ENCODE measurements at regions not wholly inside any gene's neighbourhood (a gene's known extent, or its start where the extent isn't known, plus 50 kb on each side); places are given as distances from the start of the nearest gene placed in this dataset.

DNA sequence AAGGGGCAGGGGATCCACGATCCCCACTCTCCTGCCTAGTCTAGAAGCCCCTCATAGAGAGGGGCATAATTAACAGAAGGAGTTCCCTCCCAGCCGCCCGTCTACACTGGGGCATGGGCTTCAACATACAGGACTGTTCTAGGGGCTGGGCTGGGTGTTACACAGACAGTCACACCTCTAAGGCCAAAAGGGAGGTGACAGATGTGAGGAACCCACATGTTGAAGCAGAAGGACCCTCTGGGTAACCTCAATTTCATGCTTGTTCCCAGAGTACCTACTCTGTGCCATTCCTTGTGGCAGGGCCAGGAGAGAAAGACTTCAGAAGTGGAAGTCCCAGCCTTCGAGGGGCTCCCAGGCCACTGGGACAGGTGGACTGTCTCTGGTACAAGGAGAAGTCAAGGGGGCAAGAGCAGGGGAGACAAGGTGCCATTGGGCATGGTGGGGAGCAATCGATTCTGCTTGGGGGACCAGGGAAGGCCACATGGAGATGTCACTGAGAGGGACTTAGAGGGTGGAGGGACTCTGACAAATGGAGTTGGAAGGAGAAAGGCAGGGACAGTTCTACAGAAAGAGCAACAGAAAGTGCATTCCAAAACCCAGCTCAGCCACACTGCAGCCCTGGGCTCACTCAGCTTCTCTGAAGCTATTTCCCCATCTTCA, 71.3 kb downstream of the CPN2 start:
- CTCF ChIA-PET, result no interaction called here
- Mint-ChIP-seq H3K9me3 (no peaks in the 10 kb centered on the region), H3K27me3 (peaks cover 7 to 24% of the 10 kb centered on the region in 2 donors)

DNA sequence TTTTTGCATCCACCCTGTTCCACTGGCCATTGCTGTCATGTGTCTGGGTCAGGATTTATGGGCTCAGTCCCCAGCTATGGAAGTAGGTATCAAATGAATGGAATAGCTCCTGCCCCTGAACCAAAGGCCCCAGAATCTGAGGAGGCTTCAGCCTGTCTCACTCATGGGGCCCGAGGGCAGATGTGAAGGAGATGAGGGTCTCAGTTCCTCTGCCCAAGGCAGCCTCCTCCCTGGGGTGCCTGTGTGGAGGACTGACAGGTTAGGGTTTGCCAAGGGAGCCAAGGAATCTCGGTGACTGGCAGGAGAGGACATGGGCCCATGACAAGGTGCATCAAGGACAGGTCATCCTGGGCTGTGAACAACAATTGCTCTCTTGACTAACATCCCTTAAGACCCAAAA, 70.4 kb downstream of the CPN2 start:
- Mint-ChIP-seq H3K4me1 (no peaks in the 10 kb centered on the region), H3K27me3 (peaks cover 7 to 24% of the 10 kb centered on the region in 2 donors), H3K4me3 (no peak overlapping the region), H3K9me3 (no peaks in the 10 kb centered on the region), H3K27ac (peak overlapping the region in 1 of 8 donors; percentile 67), H3K36me3 (no peaks in the 10 kb centered on the region)
- CTCF ChIA-PET, result no interaction called here
- Histone ChIP-seq H3K36me3 (ENCODE audit: insufficient read depth, low read length) (no peaks in the 10 kb centered on the region), H3K27me3 (ENCODE audit: insufficient read depth, low read length, poor library complexity, severe bottlenecking) (no peaks in the 10 kb centered on the region), H3K27ac (ENCODE audit: low read depth, low read length) (no peak overlapping the region), H3K4me1 (ENCODE audit: insufficient read depth, low read length) (no peaks in the 10 kb centered on the region), H3K4me3 (ENCODE audit: low read length) (no peak overlapping the region), H3K9me3 (ENCODE audit: low read length) (no peaks in the 10 kb centered on the region)
- POLR2A ChIA-PET, result interaction anchor here (0.6 kb wide), 1 partner anchor 234 kb away, joined by 7 read pairs; no protein-coding TSS in a partner anchor
- DNase-seq, result no peak

More for the DNA sequence above, 71.3 kb downstream of the CPN2 start:
- H3K4me1 Mint-ChIP-seq, result peaks cover 0 to 2% (median 0%) of the 10 kb centered on the region in 3 donors
- Histone ChIP-seq H3K4me1 (ENCODE audit: insufficient read depth, low read length) (no peaks in the 10 kb centered on the region), H3K27me3 (ENCODE audit: insufficient read depth, low read length, poor library complexity, severe bottlenecking) (no peaks in the 10 kb centered on the region), H3K36me3 (ENCODE audit: insufficient read depth, low read length) (no peaks in the 10 kb centered on the region), H3K4me3 (ENCODE audit: low read length) (no peak overlapping the region), H3K9me3 (ENCODE audit: low read length) (no peaks in the 10 kb centered on the region), H3K27ac (ENCODE audit: low read depth, low read length) (no peak overlapping the region)
- H3K4me3 Mint-ChIP-seq, result no peak overlapping the region
- POLR2A ChIA-PET, result no interaction called here
- H3K27ac Mint-ChIP-seq, result no peak overlapping the region
- DNase-seq, result no peak
- H3K36me3 Mint-ChIP-seq, result no peaks in the 10 kb centered on the region

DNA sequence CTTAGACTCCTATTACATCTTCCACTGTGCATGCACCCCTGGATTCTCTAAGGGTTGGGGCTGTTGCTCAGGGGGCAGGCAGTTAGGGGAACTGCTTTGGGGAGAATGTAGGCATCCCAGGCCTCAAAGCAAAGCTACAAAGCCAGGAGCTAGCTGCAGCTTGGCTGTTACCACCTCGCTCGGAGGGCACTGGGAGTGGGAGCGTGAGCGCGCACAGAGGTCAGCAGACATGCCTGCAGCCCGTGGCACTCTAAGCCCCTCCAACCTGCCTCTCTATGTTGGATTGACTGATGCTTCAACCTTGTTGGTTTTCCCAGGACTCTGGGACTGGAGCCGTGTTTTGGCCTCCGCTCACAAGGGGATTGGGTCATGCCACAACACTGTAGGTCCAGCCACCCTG, 69.8 kb downstream of the CPN2 start:
- peaks cover 7 to 24% of the 10 kb centered on the region in 2 donors for H3K27me3 Mint-ChIP-seq
- peak overlapping the region in 1 of 8 donors; percentile 67 for H3K27ac Mint-ChIP-seq
- no peaks in the 10 kb centered on the region for H3K4me1 ChIP-seq (ENCODE audit: insufficient read depth, low read length)
- CTCF ChIA-PET, result no interaction called here
- no peak overlapping the region for H3K27ac ChIP-seq (ENCODE audit: low read depth, low read length)
- no peaks in the 10 kb centered on the region for H3K9me3 Mint-ChIP-seq
- no peaks in the 10 kb centered on the region for H3K4me1 Mint-ChIP-seq
- H3K4me3 Mint-ChIP-seq, result no peak overlapping the region
- H3K36me3 Mint-ChIP-seq, result no peaks in the 10 kb centered on the region
- H3K4me3 ChIP-seq (ENCODE audit: low read length), result no peak overlapping the region
- POLR2A ChIA-PET, result no interaction called here
- no peak for DNase-seq
- no peaks in the 10 kb centered on the region for H3K27me3 ChIP-seq (ENCODE audit: insufficient read depth, low read length, poor library complexity, severe bottlenecking)
- H3K9me3 ChIP-seq (ENCODE audit: low read length), result no peaks in the 10 kb centered on the region
- no peaks in the 10 kb centered on the region for H3K36me3 ChIP-seq (ENCODE audit: insufficient read depth, low read length)

GRCh38 chr3:194281766-194282165, 69.4 kb downstream of the CPN2 start:
- H3K27me3 ChIP-seq (ENCODE audit: insufficient read depth, low read length, poor library complexity, severe bottlenecking), result no peaks in the 10 kb centered on the region
- Mint-ChIP-seq H3K27me3 (peaks cover 7 to 24% of the 10 kb centered on the region in 2 donors), H3K27ac (no peak overlapping the region), H3K36me3 (no peaks in the 10 kb centered on the region), H3K4me1 (no peaks in the 10 kb centered on the region), H3K4me3 (no peak overlapping the region), H3K9me3 (no peaks in the 10 kb centered on the region)
- no peak overlapping the region for H3K4me3 ChIP-seq (ENCODE audit: low read length)
- H3K4me1 ChIP-seq (ENCODE audit: insufficient read depth, low read length), result no peaks in the 10 kb centered on the region
- ChIA-PET CTCF (no interaction called here), POLR2A (no interaction called here)
- DNase-seq, result no peak
- H3K9me3 ChIP-seq (ENCODE audit: low read length), result no peaks in the 10 kb centered on the region
- no peak overlapping the region for H3K27ac ChIP-seq (ENCODE audit: low read depth, low read length)
- H3K36me3 ChIP-seq (ENCODE audit: insufficient read depth, low read length), result no peaks in the 10 kb centered on the region

DNA sequence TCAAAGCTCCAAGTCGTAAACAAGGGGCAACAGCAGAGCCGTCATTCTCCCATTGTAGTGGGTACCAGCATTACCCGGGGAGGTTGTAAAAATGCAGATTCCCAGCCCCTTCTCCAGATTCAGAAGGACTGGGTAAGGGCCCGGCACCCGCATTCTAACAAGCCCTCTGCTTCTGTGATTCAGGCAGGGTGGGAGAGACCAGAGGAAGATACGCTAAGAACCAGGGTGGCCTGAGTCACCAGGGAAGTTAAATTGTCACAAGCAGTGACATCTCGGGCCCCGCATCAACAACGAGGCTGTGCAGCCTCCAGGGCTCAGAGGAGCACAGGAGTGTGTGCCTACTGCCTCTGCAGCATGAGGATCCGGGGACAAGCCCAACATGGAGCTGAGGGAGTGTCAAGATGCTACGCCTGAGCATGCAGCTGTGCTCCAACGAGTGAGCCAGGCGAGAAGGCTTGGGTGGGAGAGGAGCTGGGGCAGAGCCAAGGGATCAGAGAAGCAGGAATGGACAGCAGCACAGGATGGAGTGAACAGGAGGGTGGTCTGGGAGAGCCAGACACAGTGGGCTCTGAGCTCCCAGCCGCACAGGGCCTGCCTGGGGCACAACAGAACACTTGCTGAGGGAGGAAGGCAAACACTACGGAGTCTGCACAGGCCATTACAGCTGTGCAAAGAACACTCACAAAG, 68.5 kb downstream of the CPN2 start:
- DNase-seq, result no peak
- ChIA-PET POLR2A (no interaction called here), CTCF (no interaction called here)
- no peak overlapping the region for H3K27ac Mint-ChIP-seq
- no peaks in the 10 kb centered on the region for H3K36me3 ChIP-seq (ENCODE audit: insufficient read depth, low read length)
- peaks cover 10 to 30% of the 10 kb centered on the region in 2 donors for H3K27me3 Mint-ChIP-seq
- no peaks in the 10 kb centered on the region for H3K4me1 Mint-ChIP-seq
- no peaks in the 10 kb centered on the region for H3K36me3 Mint-ChIP-seq
- H3K27me3 ChIP-seq (ENCODE audit: insufficient read depth, low read length, poor library complexity, severe bottlenecking), result no peaks in the 10 kb centered on the region
- H3K4me3 Mint-ChIP-seq, result no peak overlapping the region
- H3K9me3 ChIP-seq (ENCODE audit: low read length), result no peaks in the 10 kb centered on the region
- H3K27ac ChIP-seq (ENCODE audit: low read depth, low read length), result no peak overlapping the region
- no peaks in the 10 kb centered on the region for H3K9me3 Mint-ChIP-seq
- H3K4me1 ChIP-seq (ENCODE audit: insufficient read depth, low read length), result no peaks in the 10 kb centered on the region
- no peak overlapping the region for H3K4me3 ChIP-seq (ENCODE audit: low read length)

- no peak overlapping the region for H3K4me3 Mint-ChIP-seq
- Histone ChIP-seq H3K36me3 (ENCODE audit: insufficient read depth, low read length) (no peaks in the 10 kb centered on the region), H3K9me3 (ENCODE audit: low read length) (no peaks in the 10 kb centered on the region), H3K27ac (ENCODE audit: low read depth, low read length) (no peak overlapping the region), H3K27me3 (ENCODE audit: insufficient read depth, low read length, poor library complexity, severe bottlenecking) (no peaks in the 10 kb centered on the region), H3K4me1 (ENCODE audit: insufficient read depth, low read length) (no peaks in the 10 kb centered on the region), H3K4me3 (ENCODE audit: low read length) (no peak overlapping the region)
- no peaks in the 10 kb centered on the region for H3K9me3 Mint-ChIP-seq
- no peaks in the 10 kb centered on the region for H3K36me3 Mint-ChIP-seq
- CTCF ChIA-PET, result no interaction called here
- DNase-seq, result no peak
- POLR2A ChIA-PET, result no interaction called here
- peaks cover 10 to 36% of the 10 kb centered on the region in 2 donors for H3K27me3 Mint-ChIP-seq
- H3K27ac Mint-ChIP-seq, result peak overlapping the region in 1 of 8 donors; percentile 47
- H3K4me1 Mint-ChIP-seq, result no peaks in the 10 kb centered on the region
These were observed 67.7 kb downstream of the CPN2 start for GRCh38 chr3:194283221-194284006.

- CTCF ChIA-PET, result no interaction called here
These were observed 66.8 kb downstream of the CPN2 start for GRCh38 chr3:194284351-194284750.

More at GRCh38 chr3:194284351-194284750, 66.8 kb downstream of the CPN2 start:
- POLR2A ChIA-PET, result no interaction called here
- H3K27ac ChIP-seq (ENCODE audit: low read depth, low read length), result no peak overlapping the region
- Mint-ChIP-seq H3K9me3 (no peaks in the 10 kb centered on the region), H3K4me3 (no peak overlapping the region), H3K36me3 (no peaks in the 10 kb centered on the region), H3K4me1 (no peaks in the 10 kb centered on the region), H3K27me3 (peaks cover 9 to 41% of the 10 kb centered on the region in 2 donors), H3K27ac (no peak overlapping the region)
- no peak for DNase-seq
- no peaks in the 10 kb centered on the region for H3K9me3 ChIP-seq (ENCODE audit: low read length)
- no peak overlapping the region for H3K4me3 ChIP-seq (ENCODE audit: low read length)
- no peaks in the 10 kb centered on the region for H3K27me3 ChIP-seq (ENCODE audit: insufficient read depth, low read length, poor library complexity, severe bottlenecking)
- H3K36me3 ChIP-seq (ENCODE audit: insufficient read depth, low read length), result no peaks in the 10 kb centered on the region
- no peaks in the 10 kb centered on the region for H3K4me1 ChIP-seq (ENCODE audit: insufficient read depth, low read length)

All from CD8-positive, alpha-beta memory T cell (primary cell).